Endothelial cell of umbilical vein (primary cell): ENCODE measurements at regions not wholly inside any gene's neighbourhood (a gene's known extent, or its start where the extent isn't known, plus 50 kb on each side); places are given as distances from the start of the nearest gene placed in this dataset.

Source experiments
- BruUV-seq: library from RNA; stranded (reverse); fragments of 400-500 nt; replicated peaks from 2 replicates; lab custom pipeline; 2021; lab: Mats Ljungman, UMichigan
- CTCF ChIA-PET: fragments of 300-600, 350-600 bp; sonication (Branson Sonifier 250); formaldehyde crosslinking; loops from one replicate; lab custom pipeline; 2021; ENCODE audit warnings: antibody characterized with exemption, inconsistent platforms; lab: Charles Lee
- POLR2A ChIA-PET: fragments of 300-600, 350-600 bp; sonication (Branson Sonifier 250); formaldehyde crosslinking; loops from one replicate; lab custom pipeline; 2021; ENCODE audit warnings: antibody characterized with exemption, inconsistent platforms; lab: Charles Lee
- DNase-seq: peaks from one replicate; pipeline ENCODE4 v3.0.0-alpha.2; 2011; ENCODE audit warnings: low read depth, low spot score
- FAIRE-seq: peaks from 2 replicates; lab custom pipeline; 2011; peaks lifted over from hg19 to GRCh38; lab: Jason Lieb, UNC
- H2AFZ ChIP-seq: 2 replicates; pipeline ENCODE4 v1.6.0; 2012; ENCODE audit warnings: low read depth, low read length, control low read depth, inconsistent platforms
- H3K27ac ChIP-seq: 2 replicates; pipeline ENCODE4 v1.5.1; 2011; ENCODE audit warnings: low read depth, mild to moderate bottlenecking, control low read depth, low read length, moderate library complexity; ENCODE audit not compliant: insufficient read depth
- H3K27me3 ChIP-seq, 2 experiments: 2 replicates each; pipeline versions ENCODE4 v1.6.0 to v1.6.1; 2011; ENCODE audit warnings: low read length in 2 of 2, mixed read lengths in 1 of 2; ENCODE audit not compliant: control insufficient read depth in 2 of 2, insufficient read depth in 2 of 2
- H3K36me3 ChIP-seq, 2 experiments: 2 replicates in 1 of 2; 3 replicates in 1 of 2; pipeline ENCODE4 v1.5.1; 2011; ENCODE audit warnings: low read length in 2 of 2, mild to moderate bottlenecking in 1 of 2, moderate library complexity in 1 of 2; ENCODE audit not compliant: control insufficient read depth in 2 of 2, insufficient read depth in 2 of 2; ENCODE audit errors: extremely low read depth in 1 of 2
- H3K4me1 ChIP-seq: 3 replicates; pipeline ENCODE4 v1.5.1; 2011; ENCODE audit warnings: mild to moderate bottlenecking, low read length; ENCODE audit not compliant: control insufficient read depth, insufficient read depth; ENCODE audit errors: extremely low read depth
- H3K4me2 ChIP-seq: 2 replicates; pipeline ENCODE4 v1.6.1; 2011; ENCODE audit warnings: low read length, control low read depth, mixed read lengths; ENCODE audit not compliant: insufficient read depth
- H3K4me3 ChIP-seq, 3 experiments: fragments of 200-600 bp in 1 of 3; sonication (generic), shearing (Covaris generic) in 1 of 3; replicated peaks in 1 of 3; 2 replicates each; pipeline ENCODE4 v1.5.1; 2011 to 2016; ENCODE audit warnings: control low read depth in 3 of 3, low read length in 3 of 3, mild to moderate bottlenecking in 2 of 3, inconsistent platforms in 1 of 3, low read depth in 1 of 3, moderate library complexity in 1 of 3; ENCODE audit not compliant: insufficient read depth in 1 of 3
- H3K79me2 ChIP-seq: 2 replicates; pipeline ENCODE4 v1.6.0; 2012; ENCODE audit warnings: low read length, inconsistent platforms; ENCODE audit not compliant: control insufficient read depth, insufficient read depth
- H3K9ac ChIP-seq: replicated peaks from 2 replicates; pipeline ENCODE3; 2011; ENCODE audit warnings: low read length, control low read depth; ENCODE audit not compliant: insufficient read depth; ENCODE audit errors: extremely low read depth
- H3K9me1 ChIP-seq: replicated peaks from 3 replicates; pipeline ENCODE4 v1.6.0; 2011; ENCODE audit warnings: mild to moderate bottlenecking, low read length; ENCODE audit not compliant: control insufficient read depth, insufficient read depth; ENCODE audit errors: extremely low read depth
- H3K9me3 ChIP-seq: replicated peaks from 2 replicates; pipeline ENCODE4 v1.5.1; 2012; ENCODE audit warnings: low read length, inconsistent platforms; ENCODE audit not compliant: control insufficient read depth, insufficient read depth
- H4K20me1 ChIP-seq: replicated peaks from 2 replicates; pipeline ENCODE3; 2011; ENCODE audit warnings: mild to moderate bottlenecking, low read length; ENCODE audit not compliant: control insufficient read depth, insufficient read depth; ENCODE audit errors: extremely low read depth
- CTCF ChIP-seq, 2 donors: IDR thresholded peaks; 1 replicate in 1 of 2; 2 replicates in 1 of 2; pipeline ENCODE4 v1.5.1; 2011; ENCODE audit warnings: low read length in 2 of 2, mild to moderate bottlenecking in 2 of 2, moderate library complexity in 2 of 2, control low read depth in 1 of 2, inconsistent platforms in 1 of 2, low read depth in 1 of 2; ENCODE audit not compliant: insufficient read depth in 1 of 2; ENCODE audit errors: extremely low read depth in 1 of 2
- EZH2 ChIP-seq: IDR thresholded peaks from 2 replicates; pipeline ENCODE4 v1.6.1; 2012; ENCODE audit warnings: borderline replicate concordance, low read depth, mild to moderate bottlenecking, moderate library complexity, low read length, inconsistent platforms; ENCODE audit not compliant: severe bottlenecking
- FOS ChIP-seq: IDR thresholded peaks from 2 replicates; pipeline ENCODE4 v1.6.1; 2011; ENCODE audit warnings: mild to moderate bottlenecking, low read length, moderate library complexity, borderline replicate concordance; ENCODE audit not compliant: insufficient read depth
- GATA2 ChIP-seq: IDR thresholded peaks from 2 replicates; pipeline ENCODE4 v1.7.0; 2011; ENCODE audit warnings: low read depth, mild to moderate bottlenecking, moderate library complexity, mixed read lengths, low read length; ENCODE audit not compliant: insufficient read length, insufficient read depth
- MYC ChIP-seq: IDR thresholded peaks from one replicate; pipeline ENCODE4 v1.6.1; 2011; ENCODE audit warnings: mild to moderate bottlenecking, low read depth, low read length
- dilution Hi-C: fragments of 300-500 bp; cut with MboI; formaldehyde crosslinking; loops from one replicate; pipeline ENCODE4 v1.15.0; 2019; ENCODE audit warnings: low sequenced_read_pairs; ENCODE audit not compliant: extremely low pct_ligation_motif_present
- intact Hi-C: fragments of 100-400 bp; cut with micrococcal nuclease; formaldehyde crosslinking; loops from one replicate; pipeline ENCODE4 v1.10.0; 2022

GRCh38 chr15:77723756-77724155, 91.0 kb upstream of the LINGO1 start:
- no peaks in the 10 kb centered on the region for H3K4me1 ChIP-seq
- DNase-seq (no peak), FAIRE-seq (no peak)
- H3K4me3 ChIP-seq, result no peak overlapping the region
- no peak overlapping the region for H3K27ac ChIP-seq
- H3K79me2 ChIP-seq, result no peaks in the 10 kb centered on the region
- H3K9me1 ChIP-seq, result no peaks in the 10 kb centered on the region
- no peak overlapping the region for H2AFZ ChIP-seq
- no peaks in the 10 kb centered on the region for H3K9me3 ChIP-seq
- no peak for TF ChIP-seq FOS
- TF ChIP-seq CTCF (IDR thresholded peaks at IDR 0.05; ENCODE audit: extremely low read depth in 1 of 2, insufficient read depth in 1 of 2, low read depth in 1 of 2, low read length in 2 of 2), result no peak
- no peak for TF ChIP-seq GATA2
- TF ChIP-seq EZH2, result no peak
- TF ChIP-seq MYC, result no peak
- H3K9ac ChIP-seq, result no peak overlapping the region
- H4K20me1 ChIP-seq, result no peaks in the 10 kb centered on the region
- CTCF ChIA-PET, result no interaction called here
- H3K36me3 ChIP-seq, result no peaks in the 10 kb centered on the region
- intact Hi-C loops, result no loop called here
- no peak overlapping the region for H3K4me2 ChIP-seq
- no TSS peak for BruUV-seq
- POLR2A ChIA-PET, result no interaction called here
- dilution Hi-C loops, result no loop called here
- H3K27me3 ChIP-seq, result no peaks in the 10 kb centered on the region
